MM.1S (cell line): ENCODE measurements at regions not wholly inside any gene's neighbourhood (a gene's known extent, or its start where the extent isn't known, plus 50 kb on each side); places are given as distances from the start of the nearest gene placed in this dataset.

Experiments
- DNase-seq: peaks from one replicate; pipeline ENCODE4 v3.0.0-alpha.2; 2015
- H2AFZ ChIP-seq: fragments of 300-600 bp; sonication (generic); 2 replicates; pipeline ENCODE4 v1.6.0; 2016; ENCODE audit warnings: antibody characterized with exemption, low read length
- H3F3A ChIP-seq: fragments of 300-600 bp; sonication (generic); 2 replicates; pipeline ENCODE4 v1.6.1; 2016; ENCODE audit warnings: mild to moderate bottlenecking, antibody characterized with exemption, low read length, moderate library complexity, mixed read lengths; ENCODE audit not compliant: insufficient read depth
- H3K27ac ChIP-seq: fragments of 300-600 bp; sonication (generic); 2 replicates; pipeline ENCODE4 v1.5.1; 2016; ENCODE audit warnings: mild to moderate bottlenecking, low read length
- H3K27me3 ChIP-seq: fragments of 300-600 bp; sonication (generic); replicated peaks from 2 replicates; pipeline ENCODE4 v1.6.0; 2016; ENCODE audit warnings: low read length; ENCODE audit not compliant: insufficient read depth
- H3K36me3 ChIP-seq: fragments of 300-600 bp; sonication (generic); replicated peaks from 2 replicates; pipeline ENCODE4 v1.6.1; 2016; ENCODE audit warnings: mild to moderate bottlenecking, low read length, mixed read lengths; ENCODE audit not compliant: insufficient read depth
- H3K4me1 ChIP-seq: fragments of 300-600 bp; sonication (generic); 2 replicates; pipeline ENCODE4 v1.6.1; 2016; ENCODE audit warnings: low read length, mixed read lengths
- H3K4me2 ChIP-seq: fragments of 300-600 bp; sonication (generic); 2 replicates; pipeline ENCODE4 v1.6.0; 2016; ENCODE audit warnings: low read depth, low read length
- H3K4me3 ChIP-seq: fragments of 300-600 bp; sonication (generic); 2 replicates; pipeline ENCODE4 v1.5.1; 2016; ENCODE audit warnings: low read length, mixed read lengths
- H3K79me2 ChIP-seq: fragments of 300-600 bp; sonication (generic); 2 replicates; pipeline ENCODE4 v1.6.1; 2016; ENCODE audit warnings: mixed run types, low read length, mixed read lengths
- H3K9ac ChIP-seq: fragments of 300-600 bp; sonication (generic); 2 replicates; pipeline ENCODE4 v1.6.1; 2016; ENCODE audit warnings: low read length, mixed read lengths
- H3K9me2 ChIP-seq: fragments of 300-600 bp; sonication (generic); replicated peaks from 2 replicates; pipeline ENCODE4 v1.6.1; 2016; ENCODE audit warnings: mild to moderate bottlenecking, low read length, mixed read lengths; ENCODE audit not compliant: insufficient read depth
- H3K9me3 ChIP-seq: fragments of 300-600 bp; sonication (generic); replicated peaks from 2 replicates; pipeline ENCODE4 v1.6.1; 2016; ENCODE audit warnings: mild to moderate bottlenecking, low read length, mixed read lengths; ENCODE audit not compliant: insufficient read depth
- H4K20me1 ChIP-seq: fragments of 300-600 bp; sonication (generic); 2 replicates; pipeline ENCODE4 v1.6.1; 2016; ENCODE audit warnings: mild to moderate bottlenecking, low read length, moderate library complexity, mixed read lengths; ENCODE audit not compliant: insufficient read depth
- EZH2 ChIP-seq: fragments of 300-600 bp; sonication (generic); optimal IDR thresholded peaks from 2 replicates; pipeline ENCODE3; 2017; ENCODE audit warnings: low read depth, mild to moderate bottlenecking, antibody characterized with exemption, low read length, mixed read lengths
- EZH2phosphoT487 ChIP-seq: fragments of 300-600 bp; sonication (generic); IDR thresholded peaks from 2 replicates; pipeline ENCODE4 v1.6.1; 2018; ENCODE audit warnings: antibody characterized with exemption, low read length
- TF ChIP-seq, protein P1 (sequence below): fragments of 300-600 bp; sonication (generic); IDR thresholded peaks from 2 replicates; pipeline ENCODE4 v1.5.1; 2016; ENCODE audit warnings: antibody characterized with exemption, low read length, mixed read lengths

DNA sequence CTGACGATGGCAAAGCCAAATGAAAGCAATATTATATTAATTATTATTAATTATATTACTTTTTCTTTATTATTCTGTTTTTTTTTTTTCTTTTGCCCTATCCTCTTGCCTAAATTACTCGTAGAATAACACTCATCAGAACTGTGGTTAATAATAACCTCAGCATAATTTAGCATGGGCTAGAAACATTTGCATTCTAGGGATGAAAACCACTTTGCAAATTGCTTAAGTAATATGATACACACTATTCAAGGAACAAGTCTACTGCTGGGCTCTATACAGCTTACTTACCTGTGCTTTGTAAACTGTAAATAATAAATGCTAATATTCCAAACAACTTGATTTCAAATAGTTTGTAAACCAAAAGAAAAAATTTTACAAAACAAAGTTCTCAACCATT lies 375.8 kb downstream of the HGF start:
- H3K9me2 ChIP-seq = no peaks in the 10 kb centered on the region
- TF ChIP-seq, protein P1, sequence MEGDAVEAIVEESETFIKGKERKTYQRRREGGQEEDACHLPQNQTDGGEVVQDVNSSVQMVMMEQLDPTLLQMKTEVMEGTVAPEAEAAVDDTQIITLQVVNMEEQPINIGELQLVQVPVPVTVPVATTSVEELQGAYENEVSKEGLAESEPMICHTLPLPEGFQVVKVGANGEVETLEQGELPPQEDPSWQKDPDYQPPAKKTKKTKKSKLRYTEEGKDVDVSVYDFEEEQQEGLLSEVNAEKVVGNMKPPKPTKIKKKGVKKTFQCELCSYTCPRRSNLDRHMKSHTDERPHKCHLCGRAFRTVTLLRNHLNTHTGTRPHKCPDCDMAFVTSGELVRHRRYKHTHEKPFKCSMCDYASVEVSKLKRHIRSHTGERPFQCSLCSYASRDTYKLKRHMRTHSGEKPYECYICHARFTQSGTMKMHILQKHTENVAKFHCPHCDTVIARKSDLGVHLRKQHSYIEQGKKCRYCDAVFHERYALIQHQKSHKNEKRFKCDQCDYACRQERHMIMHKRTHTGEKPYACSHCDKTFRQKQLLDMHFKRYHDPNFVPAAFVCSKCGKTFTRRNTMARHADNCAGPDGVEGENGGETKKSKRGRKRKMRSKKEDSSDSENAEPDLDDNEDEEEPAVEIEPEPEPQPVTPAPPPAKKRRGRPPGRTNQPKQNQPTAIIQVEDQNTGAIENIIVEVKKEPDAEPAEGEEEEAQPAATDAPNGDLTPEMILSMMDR = no peak
- TF ChIP-seq EZH2phosphoT487 (no peak), EZH2 (no peak)
- no peaks in the 10 kb centered on the region for H3K79me2 ChIP-seq
- no peak overlapping the region for H3K4me3 ChIP-seq
- no peak overlapping the region for H3K4me2 ChIP-seq
- no peak overlapping the region for H3K9ac ChIP-seq
- no peaks in the 10 kb centered on the region for H3K27me3 ChIP-seq
- H4K20me1 ChIP-seq = no peaks in the 10 kb centered on the region
- no peaks in the 10 kb centered on the region for H3K4me1 ChIP-seq
- H3K9me3 ChIP-seq = no peaks in the 10 kb centered on the region
- H2AFZ ChIP-seq = no peak overlapping the region
- no peak overlapping the region for H3K27ac ChIP-seq
- no peaks in the 10 kb centered on the region for H3K36me3 ChIP-seq
- H3F3A ChIP-seq = no peaks in the 10 kb centered on the region
- DNase-seq = no peak

DNA sequence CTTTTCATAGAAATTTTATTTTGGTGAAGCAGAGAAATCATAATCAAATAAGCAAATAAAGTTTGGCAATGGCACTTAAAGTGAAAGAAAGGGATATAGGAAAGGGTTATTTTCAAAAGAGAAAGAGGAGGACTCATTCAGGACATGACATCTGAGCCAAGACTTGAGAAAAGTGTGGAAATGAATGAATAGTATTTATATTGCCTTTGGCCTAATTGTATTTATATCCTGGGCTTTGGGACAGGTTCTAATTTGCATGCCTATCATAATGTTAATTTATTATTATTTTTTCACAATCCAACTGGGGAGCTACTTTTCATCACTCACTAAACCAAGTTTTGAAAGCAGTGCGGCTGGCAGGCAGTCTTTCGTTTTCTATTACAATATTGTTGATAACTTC lies 376.8 kb downstream of the HGF start:
- Histone ChIP-seq H3K9me3 (no peaks in the 10 kb centered on the region), H4K20me1 (no peaks in the 10 kb centered on the region), H3K9me2 (no peaks in the 10 kb centered on the region), H3K9ac (no peak overlapping the region), H3F3A (no peaks in the 10 kb centered on the region), H3K36me3 (no peaks in the 10 kb centered on the region), H3K4me2 (no peak overlapping the region), H2AFZ (no peak overlapping the region), H3K4me3 (no peak overlapping the region), H3K27ac (no peak overlapping the region), H3K4me1 (no peaks in the 10 kb centered on the region), H3K79me2 (no peaks in the 10 kb centered on the region), H3K27me3 (no peaks in the 10 kb centered on the region)
- no peak for TF ChIP-seq EZH2
- no peak for TF ChIP-seq EZH2phosphoT487
- TF ChIP-seq, protein P1 = no peak
- DNase-seq = no peak

DNA sequence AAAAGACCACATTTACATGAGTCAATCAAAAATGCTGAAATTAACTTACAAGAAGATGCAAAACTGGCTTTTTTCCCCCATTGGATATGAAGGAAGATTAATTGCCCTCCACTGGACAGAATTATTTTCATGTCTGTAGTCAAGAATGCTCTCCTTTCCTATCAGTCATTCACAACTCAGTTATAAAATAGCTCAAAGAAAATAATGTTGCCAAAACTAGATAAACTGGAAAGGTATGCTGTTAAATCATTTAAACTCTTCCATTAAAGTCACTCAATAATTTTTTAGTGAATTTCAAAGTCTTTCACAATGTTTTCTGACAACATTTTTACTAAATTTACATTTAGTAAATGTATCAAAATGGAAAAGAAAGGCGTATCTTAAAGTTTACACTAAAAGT lies 384.5 kb downstream of the HGF start:
- no peaks in the 10 kb centered on the region for H3K9me2 ChIP-seq
- no peak for DNase-seq
- no peak overlapping the region for H3K27ac ChIP-seq
- TF ChIP-seq, protein P1 = no peak
- no peak for TF ChIP-seq EZH2
- no peak for TF ChIP-seq EZH2phosphoT487
- H3K79me2 ChIP-seq = no peaks in the 10 kb centered on the region
- no peaks in the 10 kb centered on the region for H3K36me3 ChIP-seq
- no peak overlapping the region for H3K9ac ChIP-seq
- H3K27me3 ChIP-seq = no peaks in the 10 kb centered on the region
- H3K4me2 ChIP-seq = no peak overlapping the region
- H2AFZ ChIP-seq = no peak overlapping the region
- H4K20me1 ChIP-seq = no peaks in the 10 kb centered on the region
- no peaks in the 10 kb centered on the region for H3F3A ChIP-seq
- H3K4me3 ChIP-seq = no peak overlapping the region
- H3K4me1 ChIP-seq = no peaks in the 10 kb centered on the region
- no peaks in the 10 kb centered on the region for H3K9me3 ChIP-seq
